ENCODE measurements at regions not wholly inside any gene's neighbourhood (a gene's known extent, or its start where the extent isn't known, plus 50 kb on each side); places are given as distances from the start of the nearest gene placed in this dataset.

GRCh38 chr2:64840426-64840881, 148.7 kb upstream of the SLC1A4 start:
- Mint-ChIP-seq H3K27me3 (ENCODE audit: low read depth) (no peaks in the 10 kb centered on the region), H3K4me3 (no peak overlapping the region), H3K4me1 (no peaks in the 10 kb centered on the region), H3K9me3 (no peaks in the 10 kb centered on the region), H3K27ac (no peak overlapping the region), H3K36me3 (no peaks in the 10 kb centered on the region)
- no peak for DNase-seq (ENCODE audit: low spot score in 2 of 2, unreplicated experiment in 2 of 2)
- no peak for TF ChIP-seq CTCF (IDR thresholded peaks at IDR 0.05; ENCODE audit: unreplicated experiment)

GRCh38 chr2:64841461-64841860, 147.7 kb upstream of the SLC1A4 start:
- no peaks in the 10 kb centered on the region for H3K4me1 Mint-ChIP-seq
- H3K27me3 Mint-ChIP-seq (ENCODE audit: low read depth): no peaks in the 10 kb centered on the region
- H3K27ac Mint-ChIP-seq: no peak overlapping the region
- DNase-seq (ENCODE audit: low spot score in 2 of 2, unreplicated experiment in 2 of 2): no peak
- no peak overlapping the region for H3K4me3 Mint-ChIP-seq
- no peaks in the 10 kb centered on the region for H3K36me3 Mint-ChIP-seq
- no peaks in the 10 kb centered on the region for H3K9me3 Mint-ChIP-seq
- no peak for TF ChIP-seq CTCF (IDR thresholded peaks at IDR 0.05; ENCODE audit: unreplicated experiment)

- TF ChIP-seq CTCF (IDR thresholded peaks at IDR 0.05; ENCODE audit: unreplicated experiment): no peak
- Mint-ChIP-seq H3K27me3 (ENCODE audit: low read depth) (no peaks in the 10 kb centered on the region), H3K9me3 (no peaks in the 10 kb centered on the region), H3K4me1 (no peaks in the 10 kb centered on the region), H3K27ac (no peak overlapping the region), H3K36me3 (no peaks in the 10 kb centered on the region), H3K4me3 (no peak overlapping the region)
- no peak for DNase-seq (ENCODE audit: low spot score in 2 of 2, unreplicated experiment in 2 of 2)
These were observed 147.2 kb upstream of the SLC1A4 start for GRCh38 chr2:64842030-64842429.

- no peaks in the 10 kb centered on the region for H3K36me3 Mint-ChIP-seq
- no peak overlapping the region for H3K27ac Mint-ChIP-seq
- H3K9me3 Mint-ChIP-seq: no peaks in the 10 kb centered on the region
These were observed 145.1 kb upstream of the SLC1A4 start for GRCh38 chr2:64844087-64844486.

GRCh38 chr2:64845273-64845905, 143.8 kb upstream of the SLC1A4 start:
- Mint-ChIP-seq H3K27me3 (ENCODE audit: low read depth) (no peaks in the 10 kb centered on the region), H3K4me1 (peaks cover 6% of the 10 kb centered on the region), H3K27ac (no peak overlapping the region), H3K9me3 (no peaks in the 10 kb centered on the region), H3K36me3 (no peaks in the 10 kb centered on the region), H3K4me3 (no peak overlapping the region)
- no peak for DNase-seq (ENCODE audit: low spot score in 2 of 2, unreplicated experiment in 2 of 2)
- no peak for TF ChIP-seq CTCF (IDR thresholded peaks at IDR 0.05; ENCODE audit: unreplicated experiment)

More at GRCh38 chr2:64844087-64844486, 145.1 kb upstream of the SLC1A4 start:
- no peak overlapping the region for H3K4me3 Mint-ChIP-seq
- peaks cover 6% of the 10 kb centered on the region for H3K4me1 Mint-ChIP-seq
- no peak for DNase-seq (ENCODE audit: low spot score in 2 of 2, unreplicated experiment in 2 of 2)
- no peak for TF ChIP-seq CTCF (IDR thresholded peaks at IDR 0.05; ENCODE audit: unreplicated experiment)
- no peaks in the 10 kb centered on the region for H3K27me3 Mint-ChIP-seq (ENCODE audit: low read depth)

GRCh38 chr2:64846177-64846576, 143.0 kb upstream of the SLC1A4 start:
- no peak for DNase-seq (ENCODE audit: low spot score in 2 of 2, unreplicated experiment in 2 of 2)
- Mint-ChIP-seq H3K27ac (no peak overlapping the region), H3K4me1 (peaks cover 6% of the 10 kb centered on the region)

More at GRCh38 chr2:64846177-64846576, 143.0 kb upstream of the SLC1A4 start:
- no peak for TF ChIP-seq CTCF (IDR thresholded peaks at IDR 0.05; ENCODE audit: unreplicated experiment)
- H3K36me3 Mint-ChIP-seq: no peaks in the 10 kb centered on the region
- H3K9me3 Mint-ChIP-seq: no peaks in the 10 kb centered on the region
- no peak overlapping the region for H3K4me3 Mint-ChIP-seq
- no peaks in the 10 kb centered on the region for H3K27me3 Mint-ChIP-seq (ENCODE audit: low read depth)
